GM18868 (cell line): ENCODE measurements at regions not wholly inside any gene's neighbourhood (a gene's known extent, or its start where the extent isn't known, plus 50 kb on each side); places are given as distances from the start of the nearest gene placed in this dataset.
A peak's percentile ranks its signal among the peaks of the same experiment; 100 is the strongest.

Experiments used
- ATAC-seq: cut with Tn5 transposase; IDR thresholded peaks from one replicate; pipeline ENCODE4 v1.9.1; 2021; ENCODE audit warnings: mild to moderate bottlenecking, moderate library complexity; ENCODE audit not compliant: unreplicated experiment

- no peak for ATAC-seq
Observed at GRCh38 chr18:60445341-60445740, 72.8 kb upstream of the MC4R start.

GRCh38 chr18:60446821-60447220 is 74.2 kb upstream of the MC4R start:
- no peak for ATAC-seq

- ATAC-seq, result no peak
Observed at GRCh38 chr18:60448487-60449267, 76.1 kb upstream of the MC4R start.

- no peak for ATAC-seq
Observed at GRCh38 chr18:60452421-60452820, 79.8 kb upstream of the MC4R start.

GRCh38 chr18:60466677-60467076 is 94.1 kb upstream of the MC4R start:
- no peak for ATAC-seq

- no peak for ATAC-seq
Observed at GRCh38 chr18:60469387-60470100, 97.0 kb upstream of the MC4R start.

- no peak for ATAC-seq
Observed at GRCh38 chr18:60471652-60472051, 99.1 kb upstream of the MC4R start.

GRCh38 chr18:60485201-60485600 is 112.6 kb upstream of the MC4R start:
- ATAC-seq, result no peak

GRCh38 chr18:60493066-60493465 is 120.5 kb upstream of the MC4R start:
- ATAC-seq, result no peak

GRCh38 chr18:60499675-60500074 is 127.1 kb upstream of the MC4R start:
- ATAC-seq, result no peak

GRCh38 chr18:60500960-60501359 is 128.4 kb upstream of the MC4R start:
- no peak for ATAC-seq

- no peak for ATAC-seq
Observed at GRCh38 chr18:60502591-60502990, 130.0 kb upstream of the MC4R start.

GRCh38 chr18:60503199-60503598 is 130.6 kb upstream of the MC4R start:
- no peak for ATAC-seq

GRCh38 chr18:60506190-60506589 is 133.6 kb upstream of the MC4R start:
- ATAC-seq, result no peak

- ATAC-seq, result no peak
Observed at GRCh38 chr18:60506682-60507081, 134.1 kb upstream of the MC4R start.

GRCh38 chr18:60508108-60508507 is 135.5 kb upstream of the MC4R start:
- no peak for ATAC-seq

GRCh38 chr18:60534538-60534937 is 162.0 kb upstream of the MC4R start:
- no peak for ATAC-seq

GRCh38 chr18:60537074-60537473 is 164.5 kb upstream of the MC4R start:
- ATAC-seq, result no peak

GRCh38 chr18:60538891-60539290 is 166.3 kb upstream of the MC4R start:
- no peak for ATAC-seq

- no peak for ATAC-seq
Observed at GRCh38 chr18:60541661-60542060, 169.1 kb upstream of the MC4R start.

- no peak for ATAC-seq
Observed at GRCh38 chr18:60543646-60544045, 171.1 kb upstream of the MC4R start.

- peak; percentile 64 for ATAC-seq
Observed at GRCh38 chr18:60549338-60549960, 176.9 kb upstream of the MC4R start.
